ENCODE measurements at regions not wholly inside any gene's neighbourhood (a gene's known extent, or its start where the extent isn't known, plus 50 kb on each side); places are given as distances from the start of the nearest gene placed in this dataset.

- H3K36me3 ChIP-seq (ENCODE audit: control insufficient read depth, insufficient read depth, low read length), result no peaks in the 10 kb centered on the region
- H3K4me1 ChIP-seq (ENCODE audit: control insufficient read depth, insufficient read depth, low read length), result no peaks in the 10 kb centered on the region
- H3K27ac ChIP-seq (ENCODE audit: low read depth, low read length), result no peak overlapping the region
- DNase-seq (ENCODE audit: low read depth in 4 of 6, low spot score in 6 of 6), result no peak
- no peaks in the 10 kb centered on the region for H3K9me3 ChIP-seq (ENCODE audit: control insufficient read depth, insufficient read depth, low read length)
- H3K4me3 ChIP-seq (ENCODE audit: low read depth, low read length), result no peak overlapping the region
- WGBS (ENCODE audit: insufficient coverage), result 86% methylated on average over 1 of the region's 1 CpG
- no peaks in the 10 kb centered on the region for H3K27me3 ChIP-seq (ENCODE audit: control insufficient read depth, insufficient read depth, low read length)
These were observed 49.9 kb upstream of the EXOC4 start for GRCh38 chr7:133202942-133203341.

Measured in spinal cord (tissue), 9 donors.